ENCODE measurements at regions not wholly inside any gene's neighbourhood (a gene's known extent, or its start where the extent isn't known, plus 50 kb on each side); places are given as distances from the start of the nearest gene placed in this dataset.

DNA sequence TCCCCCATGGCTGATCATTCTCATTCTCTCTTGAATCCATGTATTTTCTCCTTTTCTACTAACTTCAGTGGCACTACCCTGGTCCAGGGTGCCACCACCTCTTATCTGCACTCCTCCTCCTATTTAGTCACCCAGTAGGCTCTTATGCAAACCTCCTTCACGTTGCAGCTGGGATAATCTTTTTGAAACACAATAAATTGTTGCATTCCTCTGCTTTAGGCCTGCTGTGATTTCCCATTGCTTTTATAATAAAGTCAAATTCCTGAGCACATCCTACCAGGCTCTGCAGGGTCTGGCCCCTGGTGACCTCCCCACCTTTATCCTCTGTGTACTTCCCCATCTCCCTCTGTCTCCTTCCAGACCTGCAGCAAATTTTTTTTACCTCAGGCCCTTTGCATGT lies 112.7 kb upstream of the KIAA1217 start:
- no peak for TF ChIP-seq EZH2 (IDR thresholded peaks at IDR 0.05; ENCODE audit: insufficient read depth, low read length)
- TF ChIP-seq, protein P1, sequence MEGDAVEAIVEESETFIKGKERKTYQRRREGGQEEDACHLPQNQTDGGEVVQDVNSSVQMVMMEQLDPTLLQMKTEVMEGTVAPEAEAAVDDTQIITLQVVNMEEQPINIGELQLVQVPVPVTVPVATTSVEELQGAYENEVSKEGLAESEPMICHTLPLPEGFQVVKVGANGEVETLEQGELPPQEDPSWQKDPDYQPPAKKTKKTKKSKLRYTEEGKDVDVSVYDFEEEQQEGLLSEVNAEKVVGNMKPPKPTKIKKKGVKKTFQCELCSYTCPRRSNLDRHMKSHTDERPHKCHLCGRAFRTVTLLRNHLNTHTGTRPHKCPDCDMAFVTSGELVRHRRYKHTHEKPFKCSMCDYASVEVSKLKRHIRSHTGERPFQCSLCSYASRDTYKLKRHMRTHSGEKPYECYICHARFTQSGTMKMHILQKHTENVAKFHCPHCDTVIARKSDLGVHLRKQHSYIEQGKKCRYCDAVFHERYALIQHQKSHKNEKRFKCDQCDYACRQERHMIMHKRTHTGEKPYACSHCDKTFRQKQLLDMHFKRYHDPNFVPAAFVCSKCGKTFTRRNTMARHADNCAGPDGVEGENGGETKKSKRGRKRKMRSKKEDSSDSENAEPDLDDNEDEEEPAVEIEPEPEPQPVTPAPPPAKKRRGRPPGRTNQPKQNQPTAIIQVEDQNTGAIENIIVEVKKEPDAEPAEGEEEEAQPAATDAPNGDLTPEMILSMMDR (IDR thresholded peaks at IDR 0.05; ENCODE audit: insufficient read depth, low read depth, low read length) = no peak

Measured in astrocyte (in vitro differentiated cells and primary cell).